Lower lobe of right lung (tissue), 2 donors: ENCODE measurements at regions not wholly inside any gene's neighbourhood (a gene's known extent, or its start where the extent isn't known, plus 50 kb on each side); places are given as distances from the start of the nearest gene placed in this dataset.

Source experiments
- ATAC-seq, 2 donors: fragments of 200-7000 bp; cut with Tn5 transposase; one replicate each; pipeline ENCODE4 v1.9.1; 2020 to 2022; ENCODE audit warnings: mild to moderate bottlenecking in 2 of 2, moderate library complexity in 2 of 2
- DNase-seq: peaks from one replicate; pipeline ENCODE4 v3.0.0-alpha.2; 2020
- H3K27ac ChIP-seq: fragments of 200-600 bp; one replicate; pipeline ENCODE4 v1.8.0; 2022
- H3K27me3 ChIP-seq: fragments of 200-600 bp; one replicate; pipeline ENCODE4 v1.8.0; 2022; ENCODE audit warnings: low read depth
- H3K36me3 ChIP-seq: fragments of 200-600 bp; one replicate; pipeline ENCODE4 v1.8.0; 2022; ENCODE audit warnings: mild to moderate bottlenecking
- H3K4me1 ChIP-seq: fragments of 200-600 bp; one replicate; pipeline ENCODE4 v1.8.0; 2022
- H3K4me3 ChIP-seq: fragments of 200-600 bp; one replicate; pipeline ENCODE4 v1.8.0; 2022; ENCODE audit warnings: mild to moderate bottlenecking
- H3K9me3 ChIP-seq: fragments of 200-600 bp; one replicate; pipeline ENCODE4 v1.8.0; 2022
- CTCF ChIP-seq: fragments of 200-600 bp; IDR thresholded peaks from one replicate; pipeline ENCODE4 v1.8.0; 2022; ENCODE audit warnings: antibody characterized with exemption, mild to moderate bottlenecking
- intact Hi-C: fragments of 100-400 bp; cut with DNase I; formaldehyde crosslinking; loops from one replicate; pipeline ENCODE4 v1.11.0; 2022
- donor health status: DM: no; HTN: yes; CAD: no; lungs with severe emphysema.

- no peak overlapping the region for H3K4me3 ChIP-seq
- no peak for TF ChIP-seq CTCF
- no peaks in the 10 kb centered on the region for H3K9me3 ChIP-seq
- no peaks in the 10 kb centered on the region for H3K36me3 ChIP-seq
- no peaks in the 10 kb centered on the region for H3K4me1 ChIP-seq
- H3K27ac ChIP-seq: no peak overlapping the region
- H3K27me3 ChIP-seq: no peaks in the 10 kb centered on the region
- intact Hi-C loops: no loop called here
- DNase-seq (no peak), ATAC-seq (no peak)
These were observed 367.8 kb upstream of the IGFBP3 start for GRCh38 chr7:46288861-46289260.

GRCh38 chr7:46288010-46288409 is 366.9 kb upstream of the IGFBP3 start:
- intact Hi-C loops: no loop called here
- ATAC-seq (no peak), DNase-seq (no peak)
- Histone ChIP-seq H3K27ac (no peak overlapping the region), H3K27me3 (no peaks in the 10 kb centered on the region), H3K4me1 (no peaks in the 10 kb centered on the region), H3K9me3 (no peaks in the 10 kb centered on the region), H3K36me3 (no peaks in the 10 kb centered on the region), H3K4me3 (no peak overlapping the region)
- no peak for TF ChIP-seq CTCF

GRCh38 chr7:46286957-46287356 is 365.9 kb upstream of the IGFBP3 start:
- intact Hi-C loops: no loop called here
- Histone ChIP-seq H3K4me1 (no peaks in the 10 kb centered on the region), H3K36me3 (no peaks in the 10 kb centered on the region), H3K9me3 (no peaks in the 10 kb centered on the region), H3K4me3 (no peak overlapping the region), H3K27me3 (no peaks in the 10 kb centered on the region), H3K27ac (no peak overlapping the region)
- DNase-seq (no peak), ATAC-seq (no peak)
- no peak for TF ChIP-seq CTCF

- Histone ChIP-seq H3K27ac (no peak overlapping the region), H3K4me3 (no peak overlapping the region), H3K36me3 (no peaks in the 10 kb centered on the region), H3K9me3 (no peaks in the 10 kb centered on the region), H3K27me3 (no peaks in the 10 kb centered on the region), H3K4me1 (no peaks in the 10 kb centered on the region)
- no peak for TF ChIP-seq CTCF
- no peak for DNase-seq
- ATAC-seq: no peak
- intact Hi-C loops: no loop called here
These were observed 365.3 kb upstream of the IGFBP3 start for GRCh38 chr7:46286356-46286755.

- H3K27me3 ChIP-seq: no peaks in the 10 kb centered on the region
- H3K27ac ChIP-seq: no peak overlapping the region
- ATAC-seq (no peak), DNase-seq (no peak)
- no peak for TF ChIP-seq CTCF
- H3K4me3 ChIP-seq: no peak overlapping the region
- no peaks in the 10 kb centered on the region for H3K9me3 ChIP-seq
- H3K4me1 ChIP-seq: no peaks in the 10 kb centered on the region
- no peaks in the 10 kb centered on the region for H3K36me3 ChIP-seq
- intact Hi-C loops: no loop called here
These were observed 364.8 kb upstream of the IGFBP3 start for GRCh38 chr7:46285878-46286277.

- no peak overlapping the region for H3K4me3 ChIP-seq
- H3K27ac ChIP-seq: no peak overlapping the region
- ATAC-seq (no peak), DNase-seq (no peak)
- no peaks in the 10 kb centered on the region for H3K4me1 ChIP-seq
- intact Hi-C loops: no loop called here
- TF ChIP-seq CTCF: no peak
- no peaks in the 10 kb centered on the region for H3K27me3 ChIP-seq
- no peaks in the 10 kb centered on the region for H3K9me3 ChIP-seq
- H3K36me3 ChIP-seq: no peaks in the 10 kb centered on the region
These were observed 362.8 kb upstream of the IGFBP3 start for GRCh38 chr7:46283852-46284251.
